ENCODE measurements at regions not wholly inside any gene's neighbourhood (a gene's known extent, or its start where the extent isn't known, plus 50 kb on each side); places are given as distances from the start of the nearest gene placed in this dataset.
"Not testable (repeated sequence)": the region's sequence is repeated elsewhere in the genome, so short reads cannot be mapped to it uniquely, and the experiment has no call there.

DNA sequence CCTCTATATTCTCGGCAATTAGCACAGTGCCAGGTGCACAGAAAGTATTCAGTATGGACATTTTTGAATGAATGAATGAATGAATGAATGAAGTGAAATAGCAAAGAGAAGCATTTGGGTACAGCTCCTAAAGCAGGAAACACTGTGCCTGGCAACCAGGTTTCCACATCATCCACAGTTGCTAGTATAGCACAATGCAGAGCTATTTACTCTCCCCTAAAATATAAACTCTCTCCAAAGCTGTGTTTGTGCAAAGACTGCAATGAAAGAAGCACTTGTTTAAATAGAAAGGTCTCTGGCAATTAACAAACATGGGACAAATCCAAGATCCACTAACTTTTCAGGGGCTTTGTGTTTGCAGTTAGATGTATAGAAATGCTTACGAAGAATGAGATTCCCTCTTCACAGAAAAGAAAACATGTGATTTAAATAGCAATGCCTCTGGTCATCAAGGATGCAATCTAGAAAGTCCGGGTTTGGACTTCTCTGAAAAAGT is 103.0 kb upstream of the OPCML start:
- Mint-ChIP-seq H3K36me3 (no peaks in the 10 kb centered on the region), H3K9me3 (no peaks in the 10 kb centered on the region), H3K27me3 (ENCODE audit: insufficient read depth, low read depth) (no peaks in the 10 kb centered on the region), H3K4me1 (peaks cover 11% of the 10 kb centered on the region), H3K27ac (no peak overlapping the region), H3K4me3 (no peak overlapping the region)
- H3K4me1 ChIP-seq, result peaks cover 18% of the 10 kb centered on the region
- no peaks in the 10 kb centered on the region for H3K27me3 ChIP-seq
- DNase-seq (ENCODE audit: low spot score), result no peak
- no peak overlapping the region for H3K4me3 ChIP-seq
- no peaks in the 10 kb centered on the region for H4K20me1 ChIP-seq (ENCODE audit: low read depth)
- H2AFZ ChIP-seq (replicated peaks), result no peak overlapping the region
- no peaks in the 10 kb centered on the region for H3K36me3 ChIP-seq
- no peaks in the 10 kb centered on the region for H3F3A ChIP-seq (ENCODE audit: low read depth)
- H3K9me3 ChIP-seq (ENCODE audit: low read depth), result no peaks in the 10 kb centered on the region
- no peak overlapping the region for H3K27ac ChIP-seq
- H3K4me2 ChIP-seq, result no peak overlapping the region
- H3K9ac ChIP-seq, result no peak overlapping the region
- H3K79me2 ChIP-seq (ENCODE audit: low read depth), result no peaks in the 10 kb centered on the region
- TF ChIP-seq CTCF (IDR thresholded peaks at IDR 0.05) (no peak), EZH2phosphoT487 (IDR thresholded peaks at IDR 0.05) (no peak), EZH2 (IDR thresholded peaks at IDR 0.05) (no peak)

- H3K9me3 Mint-ChIP-seq; H3K27ac ChIP-seq; H3K27me3 ChIP-seq; H4K20me1 ChIP-seq (ENCODE audit: low read depth); H3K27ac Mint-ChIP-seq; DNase-seq (ENCODE audit: low spot score); H3K79me2 ChIP-seq (ENCODE audit: low read depth); H2AFZ ChIP-seq (replicated peaks); H3K4me1 ChIP-seq; H3F3A ChIP-seq (ENCODE audit: low read depth); H3K4me1 Mint-ChIP-seq; H3K4me3 ChIP-seq; H3K36me3 Mint-ChIP-seq; H3K9me3 ChIP-seq (ENCODE audit: low read depth); H3K36me3 ChIP-seq; H3K9ac ChIP-seq; H3K4me3 Mint-ChIP-seq; H3K4me2 ChIP-seq: not testable (repeated sequence)
- H3K27me3 Mint-ChIP-seq (ENCODE audit: insufficient read depth, low read depth), result peaks cover 11% of the 10 kb centered on the region
Measured at GRCh38 chr11:133628371-133628770, 96.1 kb upstream of the OPCML start.

GRCh38 chr11:133621611-133622010 is 89.3 kb upstream of the OPCML start:
- peak overlapping the region; percentile 37 for H3K4me2 ChIP-seq

More at GRCh38 chr11:133621611-133622010, 89.3 kb upstream of the OPCML start:
- Histone ChIP-seq H3K9ac (no peak overlapping the region), H3K27me3 (no peaks in the 10 kb centered on the region), H3K36me3 (no peaks in the 10 kb centered on the region), H4K20me1 (ENCODE audit: low read depth) (no peaks in the 10 kb centered on the region), H3K79me2 (ENCODE audit: low read depth) (no peaks in the 10 kb centered on the region), H3K4me1 (peaks cover 7% of the 10 kb centered on the region), H2AFZ (replicated peaks) (no peak overlapping the region), H3F3A (ENCODE audit: low read depth) (no peaks in the 10 kb centered on the region), H3K9me3 (ENCODE audit: low read depth) (no peaks in the 10 kb centered on the region), H3K27ac (no peak overlapping the region), H3K4me3 (no peak overlapping the region)
- H3K4me1 Mint-ChIP-seq, result no peaks in the 10 kb centered on the region
- no peaks in the 10 kb centered on the region for H3K36me3 Mint-ChIP-seq
- H3K4me3 Mint-ChIP-seq, result no peak overlapping the region
- peaks cover 5% of the 10 kb centered on the region for H3K9me3 Mint-ChIP-seq
- TF ChIP-seq EZH2 (IDR thresholded peaks at IDR 0.05) (no peak), CTCF (IDR thresholded peaks at IDR 0.05) (no peak), EZH2phosphoT487 (IDR thresholded peaks at IDR 0.05) (no peak)
- DNase-seq (ENCODE audit: low spot score), result peak; percentile 30
- H3K27ac Mint-ChIP-seq, result no peak overlapping the region
- H3K27me3 Mint-ChIP-seq (ENCODE audit: insufficient read depth, low read depth), result peaks cover 3% of the 10 kb centered on the region

Measured in neural progenitor cell (in vitro differentiated cells).